ENCODE measurements at regions not wholly inside any gene's neighbourhood (a gene's known extent, or its start where the extent isn't known, plus 50 kb on each side); places are given as distances from the start of the nearest gene placed in this dataset.

GRCh38 chr3:162213196-162213595, 716.6 kb downstream of the OTOL1 start:
- no peak for DNase-seq

GRCh38 chr3:162213956-162214355, 717.3 kb downstream of the OTOL1 start:
- no peak for DNase-seq

- no peak for DNase-seq
Observed at GRCh38 chr3:162217647-162218046, 721.0 kb downstream of the OTOL1 start.

GRCh38 chr3:162218479-162218878, 721.9 kb downstream of the OTOL1 start:
- DNase-seq, result no peak

DNA sequence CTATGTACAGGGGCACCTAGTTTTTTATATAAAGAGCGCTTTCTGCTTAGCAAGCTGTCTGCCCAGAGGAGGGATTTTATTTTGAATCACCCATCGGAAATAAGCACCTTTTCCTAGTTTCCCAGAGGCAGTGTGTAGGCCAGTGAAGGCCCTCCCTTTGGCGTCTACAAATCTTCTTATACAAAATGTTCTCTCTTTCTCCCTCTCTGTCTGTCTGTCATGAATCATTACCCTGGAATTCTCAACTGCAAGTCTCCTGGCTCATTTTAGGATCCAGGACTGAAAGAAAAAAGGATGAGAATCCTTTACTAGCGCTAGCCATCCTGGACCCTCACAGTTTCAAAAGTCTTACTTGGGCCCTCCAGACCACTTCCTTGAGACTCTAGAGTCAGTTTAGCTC, 728.1 kb downstream of the OTOL1 start:
- DNase-seq, result no peak

- DNase-seq, result no peak
Observed at GRCh38 chr3:162236949-162237348, 740.3 kb downstream of the OTOL1 start.

- DNase-seq, result no peak
Observed at GRCh38 chr3:162250782-162251181, 754.2 kb downstream of the OTOL1 start.

GRCh38 chr3:162262129-162262528, 765.5 kb downstream of the OTOL1 start:
- no peak for DNase-seq

DNA sequence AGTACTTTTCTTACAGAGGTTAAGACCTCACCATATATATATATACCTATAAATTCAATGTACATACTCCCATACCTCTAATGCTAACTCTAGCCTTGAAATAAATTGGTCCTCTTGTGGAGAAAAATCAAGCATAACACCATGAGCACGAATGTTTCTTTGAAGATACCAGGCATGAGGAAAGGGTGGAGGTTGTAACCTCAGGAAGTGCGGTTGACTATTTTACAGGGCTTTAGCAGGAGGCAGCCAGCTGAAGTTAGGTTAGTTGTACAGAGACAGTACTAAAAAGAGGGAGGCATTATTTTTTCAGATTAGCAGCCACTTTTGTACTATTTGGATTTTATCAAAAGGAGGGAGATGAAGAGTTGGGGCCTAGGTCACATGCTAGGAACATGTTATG, 767.0 kb downstream of the OTOL1 start:
- no peak for DNase-seq

DNA sequence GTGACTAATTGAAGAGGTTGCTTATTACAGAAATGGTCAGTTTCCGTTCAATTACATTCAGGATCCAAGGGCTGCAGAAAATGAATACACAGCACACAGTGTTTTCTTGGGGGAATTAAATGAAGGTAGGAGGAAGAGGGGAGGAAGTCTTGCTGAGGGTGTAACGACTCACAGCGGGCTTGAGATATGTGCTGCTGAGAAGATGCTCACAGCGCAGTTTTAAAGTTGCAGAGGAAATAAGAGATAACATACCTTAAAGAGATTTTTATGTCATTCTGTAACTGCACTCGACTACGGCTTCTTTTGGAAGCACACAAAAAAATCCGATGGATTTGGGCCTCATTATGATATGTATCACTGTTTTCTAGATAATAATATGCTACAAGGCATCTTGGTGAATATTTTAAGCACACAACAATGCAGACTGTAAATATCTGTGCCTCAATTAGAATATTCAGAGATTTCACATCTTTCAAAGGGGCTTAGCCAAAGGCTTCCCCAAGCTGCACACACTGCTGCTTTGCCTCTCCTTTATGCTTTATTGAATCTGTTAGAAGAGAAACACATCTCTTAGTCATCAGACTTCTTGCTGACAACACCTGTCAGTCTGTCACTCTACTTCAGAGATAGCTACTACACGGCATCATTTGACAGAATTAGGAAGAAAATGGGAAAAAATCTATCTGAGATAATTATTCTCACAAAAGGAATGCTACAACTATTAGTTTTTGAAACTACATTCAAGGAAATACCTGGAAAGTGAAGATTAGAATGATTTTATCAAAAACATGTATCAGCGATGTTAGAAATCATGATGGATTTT, 773.2 kb downstream of the OTOL1 start:
- no peak for DNase-seq

GRCh38 chr3:162274070-162274469, 777.5 kb downstream of the OTOL1 start:
- no peak for DNase-seq

- DNase-seq, result no peak
Observed at GRCh38 chr3:162278834-162279233, 782.2 kb downstream of the OTOL1 start.

GRCh38 chr3:162285259-162285658, 788.7 kb downstream of the OTOL1 start:
- no peak for DNase-seq

DNA sequence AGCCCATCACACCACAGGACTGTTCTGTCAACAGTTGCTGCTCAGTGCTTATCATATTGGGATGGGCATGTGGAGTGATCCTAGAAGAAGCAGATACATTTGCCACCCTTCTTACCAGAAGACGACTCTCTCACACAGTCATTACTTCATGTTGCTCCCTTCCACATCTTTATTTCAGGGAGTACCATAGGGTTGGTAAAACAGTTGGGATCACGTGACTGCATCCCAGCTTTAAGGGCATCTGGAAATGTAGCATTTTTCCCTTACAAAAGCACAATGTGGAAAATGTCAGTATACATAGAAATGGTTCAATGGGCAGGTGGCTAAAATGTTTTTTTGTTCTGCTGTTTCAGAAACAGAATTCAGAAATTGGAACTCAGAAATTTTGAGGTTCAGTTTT, 791.0 kb downstream of the OTOL1 start:
- no peak for DNase-seq

- no peak for DNase-seq
Observed at GRCh38 chr3:162292409-162292808, 795.8 kb downstream of the OTOL1 start.

GRCh38 chr3:162295323-162295983, 798.8 kb downstream of the OTOL1 start:
- no peak for DNase-seq

GRCh38 chr3:162302983-162303624, 806.5 kb downstream of the OTOL1 start:
- DNase-seq, result no peak

DNA sequence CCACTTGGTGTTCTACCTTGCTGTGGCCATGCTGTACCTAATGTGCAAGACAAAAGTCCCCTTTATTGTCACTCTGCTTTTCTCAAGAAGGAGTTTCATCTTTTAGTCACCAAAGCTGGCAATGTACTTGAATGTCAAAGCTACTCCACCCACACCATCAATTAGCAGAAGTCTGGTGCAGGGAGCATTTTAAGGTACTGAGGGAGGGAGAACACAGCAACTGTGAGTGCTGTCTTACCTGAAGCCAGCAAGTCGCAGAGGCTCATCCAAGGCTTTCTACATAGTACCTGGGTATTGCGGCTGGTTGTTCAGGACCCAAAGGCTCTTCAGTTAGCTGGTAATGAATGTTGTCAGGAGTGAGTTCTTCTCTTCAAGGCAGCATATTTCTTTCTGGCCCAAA, 820.4 kb downstream of the OTOL1 start:
- no peak for DNase-seq

- DNase-seq, result no peak
Observed at GRCh38 chr3:162328649-162329048, 832.0 kb downstream of the OTOL1 start.

GRCh38 chr3:162329514-162329913, 832.9 kb downstream of the OTOL1 start:
- DNase-seq, result no peak

- no peak for DNase-seq
Observed at GRCh38 chr3:162332344-162332743, 835.7 kb downstream of the OTOL1 start.

DNA sequence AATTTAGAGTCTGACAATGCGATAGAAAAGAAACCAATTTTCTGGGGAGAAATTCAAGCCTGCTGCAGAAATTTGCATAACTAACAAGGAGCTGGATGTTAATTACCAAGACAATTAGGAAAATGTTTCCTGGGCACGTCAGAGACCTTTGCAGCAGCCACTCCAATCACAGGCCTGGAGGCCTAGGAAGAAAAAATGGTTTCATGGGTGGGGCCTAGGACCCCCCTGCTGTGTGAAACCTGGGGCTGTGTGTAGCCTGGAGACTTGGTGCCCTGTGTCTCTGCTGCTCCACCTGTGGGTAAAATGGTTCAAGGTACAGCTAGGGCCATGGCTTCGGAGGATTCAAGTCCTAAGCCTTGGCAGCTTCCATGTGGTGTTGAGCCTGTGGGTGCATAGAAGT, 837.9 kb downstream of the OTOL1 start:
- DNase-seq, result no peak

- no peak for DNase-seq
Observed at GRCh38 chr3:162337630-162338029, 841.0 kb downstream of the OTOL1 start.

DNA sequence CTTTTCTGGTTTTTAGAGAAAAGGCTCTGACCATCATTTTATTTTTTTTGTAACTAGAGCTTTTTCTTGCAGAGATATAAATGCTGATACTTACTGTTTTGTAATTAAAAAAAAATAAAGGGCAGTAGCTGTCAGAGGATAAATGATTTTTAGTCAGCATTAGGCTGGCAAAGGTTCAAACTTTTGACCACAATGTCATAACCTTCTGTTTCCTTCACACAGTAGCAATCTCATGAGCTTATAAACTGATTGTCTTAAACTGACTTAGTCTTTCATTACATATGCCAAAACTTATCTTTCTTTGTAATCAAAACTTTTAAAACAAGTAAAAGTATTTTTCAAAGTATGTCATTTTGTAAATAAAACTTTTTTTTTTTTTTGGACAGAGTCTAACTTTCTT, 841.9 kb downstream of the OTOL1 start:
- no peak for DNase-seq

Data from KG1 (cell line).